ENCODE measurements at regions not wholly inside any gene's neighbourhood (a gene's known extent, or its start where the extent isn't known, plus 50 kb on each side); places are given as distances from the start of the nearest gene placed in this dataset.

DNA sequence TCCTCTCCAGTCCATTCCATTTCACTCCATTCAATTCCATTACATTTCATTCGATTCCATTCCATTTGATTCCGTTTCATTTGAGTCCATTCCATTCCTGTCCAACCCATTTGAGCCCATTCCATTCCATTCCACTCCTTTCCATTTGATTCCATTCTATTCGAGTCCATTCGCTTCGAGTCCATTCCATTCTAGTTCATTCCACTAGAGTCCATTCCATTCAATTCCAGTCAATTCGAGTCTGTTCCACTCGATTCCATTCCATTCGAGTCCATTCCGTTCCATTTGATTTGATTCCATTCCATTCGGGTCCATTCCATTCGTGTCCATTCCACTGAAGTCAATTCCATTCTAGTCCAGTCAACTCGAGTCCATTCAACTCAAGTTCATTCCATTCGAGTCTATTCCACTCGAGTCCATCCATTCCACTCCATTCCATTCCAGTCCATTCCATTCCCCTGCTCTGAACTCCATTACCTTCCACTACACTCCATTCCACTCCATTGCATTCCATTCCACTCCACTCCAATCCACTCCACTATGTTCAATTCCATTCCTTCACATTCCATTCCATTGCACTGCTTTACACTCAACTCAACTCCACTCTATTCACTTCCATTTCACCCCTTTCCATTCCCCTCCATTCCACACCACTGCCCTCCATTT, 2569.4 kb upstream of the TPTE start:
- WGBS (ENCODE audit: extremely low coverage, insufficient read length, low lambda C conversion rate), result 100% methylated on average over 2 of the region's 14 CpGs
- no peaks in the 10 kb centered on the region for H3K9me3 ChIP-seq (ENCODE audit: control insufficient read depth, low read depth, low read length)
- peaks cover 47% of the 10 kb centered on the region for H3K27me3 Mint-ChIP-seq (ENCODE audit: low read depth)

More for the DNA sequence above, 2569.4 kb upstream of the TPTE start:
- no peak overlapping the region for H3K4ac ChIP-seq (ENCODE audit: low read depth, low read length)
- TF ChIP-seq, protein P1, sequence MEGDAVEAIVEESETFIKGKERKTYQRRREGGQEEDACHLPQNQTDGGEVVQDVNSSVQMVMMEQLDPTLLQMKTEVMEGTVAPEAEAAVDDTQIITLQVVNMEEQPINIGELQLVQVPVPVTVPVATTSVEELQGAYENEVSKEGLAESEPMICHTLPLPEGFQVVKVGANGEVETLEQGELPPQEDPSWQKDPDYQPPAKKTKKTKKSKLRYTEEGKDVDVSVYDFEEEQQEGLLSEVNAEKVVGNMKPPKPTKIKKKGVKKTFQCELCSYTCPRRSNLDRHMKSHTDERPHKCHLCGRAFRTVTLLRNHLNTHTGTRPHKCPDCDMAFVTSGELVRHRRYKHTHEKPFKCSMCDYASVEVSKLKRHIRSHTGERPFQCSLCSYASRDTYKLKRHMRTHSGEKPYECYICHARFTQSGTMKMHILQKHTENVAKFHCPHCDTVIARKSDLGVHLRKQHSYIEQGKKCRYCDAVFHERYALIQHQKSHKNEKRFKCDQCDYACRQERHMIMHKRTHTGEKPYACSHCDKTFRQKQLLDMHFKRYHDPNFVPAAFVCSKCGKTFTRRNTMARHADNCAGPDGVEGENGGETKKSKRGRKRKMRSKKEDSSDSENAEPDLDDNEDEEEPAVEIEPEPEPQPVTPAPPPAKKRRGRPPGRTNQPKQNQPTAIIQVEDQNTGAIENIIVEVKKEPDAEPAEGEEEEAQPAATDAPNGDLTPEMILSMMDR (conservative IDR thresholded peaks at IDR 0.05), result no peak
- H2BK120ac ChIP-seq (ENCODE audit: low read depth, low read length, poor library complexity, severe bottlenecking), result no peak overlapping the region
- no peak overlapping the region for H4K91ac ChIP-seq (ENCODE audit: insufficient read length, low read depth, low read length)
- no peak overlapping the region for H3T11ph ChIP-seq (ENCODE audit: low read length)
- no peaks in the 10 kb centered on the region for H3K79me1 ChIP-seq (ENCODE audit: insufficient read depth, low read depth, low read length, poor library complexity, severe bottlenecking)
- H3K18ac ChIP-seq (ENCODE audit: insufficient read length, low read depth, low read length), result no peak overlapping the region
- no peaks in the 10 kb centered on the region for H3K4me1 ChIP-seq (ENCODE audit: insufficient read depth, low read length)
- no peaks in the 10 kb centered on the region for H3K27me3 ChIP-seq (ENCODE audit: insufficient read depth, low read length)
- H3K14ac ChIP-seq (ENCODE audit: insufficient read depth, low read length), result no peak overlapping the region
- H2AK5ac ChIP-seq (ENCODE audit: insufficient read length, low read length), result no peak overlapping the region
- H3K23ac ChIP-seq (ENCODE audit: insufficient read length, low read depth, low read length), result no peak overlapping the region
- H3K9me3 Mint-ChIP-seq, result no peaks in the 10 kb centered on the region
- H2BK20ac ChIP-seq (ENCODE audit: low read depth, low read length, poor library complexity, severe bottlenecking), result no peak overlapping the region
- H4K5ac ChIP-seq (ENCODE audit: insufficient read length, low read depth, low read length), result no peak overlapping the region
- H2AFZ ChIP-seq (ENCODE audit: low read length), result no peak overlapping the region
- no peak overlapping the region for H2BK12ac ChIP-seq (ENCODE audit: insufficient read length, low read depth, low read length)
- no peak overlapping the region for H3K56ac ChIP-seq (ENCODE audit: insufficient read length, low read depth, low read length)
- H3K4me3 Mint-ChIP-seq, result no peak overlapping the region
- no peak overlapping the region for H3K27ac ChIP-seq (ENCODE audit: insufficient read length, low read depth, low read length)
- H3K36me3 Mint-ChIP-seq (ENCODE audit: insufficient read depth in 1 of 3, low read depth in 3 of 3), result peaks cover 100% of the 10 kb centered on the region in 3 experiments; a peak in 6 of 7 replicates
- no peak overlapping the region for H3K27ac Mint-ChIP-seq
- no peaks in the 10 kb centered on the region for H3K79me2 ChIP-seq (ENCODE audit: insufficient read depth, low read length)
- H4K20me1 ChIP-seq (ENCODE audit: control insufficient read depth, insufficient read depth, insufficient read length), result no peaks in the 10 kb centered on the region
- no peak for DNase-seq
- H3K4me1 Mint-ChIP-seq, result no peaks in the 10 kb centered on the region
- no peak overlapping the region for H2BK15ac ChIP-seq (ENCODE audit: low read depth, low read length)
- no peak overlapping the region for H2BK5ac ChIP-seq (ENCODE audit: insufficient read length, low read length)
- H3K4me2 ChIP-seq (ENCODE audit: insufficient read depth, insufficient read length, low read length), result no peak overlapping the region
- no peaks in the 10 kb centered on the region for H3K23me2 ChIP-seq (ENCODE audit: insufficient read length, low read depth, low read length, poor library complexity, severe bottlenecking)
- no peak overlapping the region for H3K9ac ChIP-seq (ENCODE audit: extremely low read depth, insufficient read length, low read length)
- no peak overlapping the region for H4K8ac ChIP-seq (replicated peaks; ENCODE audit: insufficient read length, low read depth, low read length)

Measured in H9 (cell line).